ENCODE measurements at regions not wholly inside any gene's neighbourhood (a gene's known extent, or its start where the extent isn't known, plus 50 kb on each side); places are given as distances from the start of the nearest gene placed in this dataset.

GRCh38 chr12:87270919-87271318 is 758.3 kb downstream of the C12orf50 start:
- DNase-seq = no peak
- H3K4me1 ChIP-seq = no peaks in the 10 kb centered on the region
- intact Hi-C loops (cut with DNase I) = no loop called here
- H3K27me3 ChIP-seq = no peaks in the 10 kb centered on the region
- no peaks in the 10 kb centered on the region for H3K36me3 ChIP-seq
- no peak overlapping the region for H3K27ac ChIP-seq
- no peaks in the 10 kb centered on the region for H3K9me3 ChIP-seq
- H3K4me3 ChIP-seq = no peak overlapping the region
- no peak for TF ChIP-seq CTCF (IDR thresholded peaks at IDR 0.05)
- no peak for ATAC-seq

GRCh38 chr12:87266305-87266704 is 762.9 kb downstream of the C12orf50 start:
- H3K4me3 ChIP-seq = no peak overlapping the region
- DNase-seq (no peak), ATAC-seq (no peak)
- no peaks in the 10 kb centered on the region for H3K9me3 ChIP-seq
- H3K27me3 ChIP-seq = no peaks in the 10 kb centered on the region
- no peaks in the 10 kb centered on the region for H3K36me3 ChIP-seq
- intact Hi-C loops (cut with DNase I) = no loop called here
- H3K4me1 ChIP-seq = no peaks in the 10 kb centered on the region
- no peak overlapping the region for H3K27ac ChIP-seq
- no peak for TF ChIP-seq CTCF (IDR thresholded peaks at IDR 0.05)

- Histone ChIP-seq H3K4me1 (no peaks in the 10 kb centered on the region), H3K27ac (no peak overlapping the region), H3K36me3 (no peaks in the 10 kb centered on the region), H3K27me3 (no peaks in the 10 kb centered on the region), H3K9me3 (no peaks in the 10 kb centered on the region), H3K4me3 (no peak overlapping the region)
- intact Hi-C loops (cut with DNase I) = no loop called here
- DNase-seq = no peak
- no peak for ATAC-seq
- TF ChIP-seq CTCF (IDR thresholded peaks at IDR 0.05) = no peak
Measured at GRCh38 chr12:87259391-87259790, 769.8 kb downstream of the C12orf50 start.

GRCh38 chr12:87254381-87255030 is 774.7 kb downstream of the C12orf50 start:
- no peak for TF ChIP-seq CTCF (IDR thresholded peaks at IDR 0.05)
- no peak overlapping the region for H3K27ac ChIP-seq

GRCh38 chr12:87253157-87253556 is 776.0 kb downstream of the C12orf50 start:
- H3K9me3 ChIP-seq = no peaks in the 10 kb centered on the region
- DNase-seq = no peak
- H3K27ac ChIP-seq = no peak overlapping the region
- no peak overlapping the region for H3K4me3 ChIP-seq
- H3K27me3 ChIP-seq = no peaks in the 10 kb centered on the region
- H3K36me3 ChIP-seq = no peaks in the 10 kb centered on the region
- ATAC-seq = no peak
- H3K4me1 ChIP-seq = no peaks in the 10 kb centered on the region
- intact Hi-C loops (cut with DNase I) = no loop called here
- TF ChIP-seq CTCF (IDR thresholded peaks at IDR 0.05) = no peak

More at GRCh38 chr12:87254381-87255030, 774.7 kb downstream of the C12orf50 start:
- Histone ChIP-seq H3K36me3 (no peaks in the 10 kb centered on the region), H3K4me3 (no peak overlapping the region), H3K4me1 (no peaks in the 10 kb centered on the region), H3K9me3 (no peaks in the 10 kb centered on the region), H3K27me3 (no peaks in the 10 kb centered on the region)
- DNase-seq (no peak), ATAC-seq (no peak)
- intact Hi-C loops (cut with DNase I) = no loop called here

GRCh38 chr12:87246726-87247125 is 782.5 kb downstream of the C12orf50 start:
- TF ChIP-seq CTCF (IDR thresholded peaks at IDR 0.05) = no peak
- Histone ChIP-seq H3K4me3 (no peak overlapping the region), H3K9me3 (no peaks in the 10 kb centered on the region), H3K4me1 (no peaks in the 10 kb centered on the region), H3K27ac (no peak overlapping the region), H3K27me3 (no peaks in the 10 kb centered on the region), H3K36me3 (no peaks in the 10 kb centered on the region)
- intact Hi-C loops (cut with DNase I) = no loop called here
- no peak for DNase-seq
- no peak for ATAC-seq

Data from upper lobe of right lung (tissue), 1 donor.